ENCODE measurements at regions not wholly inside any gene's neighbourhood (a gene's known extent, or its start where the extent isn't known, plus 50 kb on each side); places are given as distances from the start of the nearest gene placed in this dataset.
A peak's percentile ranks its signal among the peaks of the same experiment; 100 is the strongest.

- no peaks in the 10 kb centered on the region for H3K27me3 ChIP-seq (ENCODE audit: control insufficient read depth, insufficient read depth, low read length)
- no peaks in the 10 kb centered on the region for H3K36me3 ChIP-seq (ENCODE audit: control insufficient read depth, insufficient read depth, low read length)
- H3K4me3 ChIP-seq (ENCODE audit: low read depth, low read length): no peak overlapping the region
- H3K4me1 ChIP-seq (ENCODE audit: control insufficient read depth, insufficient read depth, low read length): no peaks in the 10 kb centered on the region
- no peaks in the 10 kb centered on the region for H3K9me3 ChIP-seq (ENCODE audit: control insufficient read depth, insufficient read depth, low read length)
- no peak overlapping the region for H3K27ac ChIP-seq (ENCODE audit: low read depth, low read length)
- WGBS (ENCODE audit: insufficient coverage): 94% methylated on average over 3 of the region's 4 CpGs
- DNase-seq (ENCODE audit: low read depth in 4 of 6, low spot score in 6 of 6): no peak
Observed at GRCh38 chr13:72379581-72379980, 347.8 kb downstream of the MZT1 start.

DNA sequence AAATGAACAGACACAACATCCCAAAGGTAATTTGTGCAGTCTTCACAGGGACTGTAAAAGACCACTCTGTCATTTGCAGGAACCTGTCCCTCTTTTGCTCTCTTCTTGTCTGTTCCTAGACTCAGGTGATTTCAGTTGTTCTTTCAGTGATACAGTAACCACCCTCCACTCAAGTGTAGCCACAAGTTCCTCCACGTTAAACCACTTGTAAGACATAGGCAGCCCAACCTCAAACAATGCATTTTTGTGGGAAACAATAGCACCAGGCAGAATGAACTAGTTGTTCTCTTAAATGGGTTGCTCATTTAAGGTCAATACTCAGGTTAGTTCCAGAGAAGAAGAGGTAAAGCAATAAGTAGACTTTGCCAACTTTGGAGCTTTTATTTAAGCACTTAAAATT is 359.4 kb downstream of the MZT1 start:
- Histone ChIP-seq H3K4me1 (ENCODE audit: control insufficient read depth, insufficient read depth, low read length) (no peaks in the 10 kb centered on the region), H3K36me3 (ENCODE audit: control insufficient read depth, insufficient read depth, low read length) (no peaks in the 10 kb centered on the region), H3K27me3 (ENCODE audit: control insufficient read depth, insufficient read depth, low read length) (no peaks in the 10 kb centered on the region), H3K9me3 (ENCODE audit: control insufficient read depth, insufficient read depth, low read length) (peaks cover 1% of the 10 kb centered on the region), H3K4me3 (ENCODE audit: low read depth, low read length) (no peak overlapping the region), H3K27ac (ENCODE audit: low read depth, low read length) (no peak overlapping the region)
- DNase-seq (ENCODE audit: low read depth in 4 of 6, low spot score in 6 of 6): no peak
- no CpG with 5 or more reads among the region's 1 CpG for WGBS (ENCODE audit: insufficient coverage)

- no peaks in the 10 kb centered on the region for H3K36me3 ChIP-seq (ENCODE audit: control insufficient read depth, insufficient read depth, low read length)
- no peaks in the 10 kb centered on the region for H3K27me3 ChIP-seq (ENCODE audit: control insufficient read depth, insufficient read depth, low read length)
- WGBS (ENCODE audit: insufficient coverage): 0% methylated on average over 1 of the region's 5 CpGs
- H3K4me3 ChIP-seq (ENCODE audit: low read depth, low read length): no peak overlapping the region
- H3K27ac ChIP-seq (ENCODE audit: low read depth, low read length): no peak overlapping the region
- H3K9me3 ChIP-seq (ENCODE audit: control insufficient read depth, insufficient read depth, low read length): no peaks in the 10 kb centered on the region
- no peak for DNase-seq (ENCODE audit: low read depth in 4 of 6, low spot score in 6 of 6)
- H3K4me1 ChIP-seq (ENCODE audit: control insufficient read depth, insufficient read depth, low read length): no peaks in the 10 kb centered on the region
Observed at GRCh38 chr13:72346716-72347115, 380.7 kb downstream of the MZT1 start.

DNA sequence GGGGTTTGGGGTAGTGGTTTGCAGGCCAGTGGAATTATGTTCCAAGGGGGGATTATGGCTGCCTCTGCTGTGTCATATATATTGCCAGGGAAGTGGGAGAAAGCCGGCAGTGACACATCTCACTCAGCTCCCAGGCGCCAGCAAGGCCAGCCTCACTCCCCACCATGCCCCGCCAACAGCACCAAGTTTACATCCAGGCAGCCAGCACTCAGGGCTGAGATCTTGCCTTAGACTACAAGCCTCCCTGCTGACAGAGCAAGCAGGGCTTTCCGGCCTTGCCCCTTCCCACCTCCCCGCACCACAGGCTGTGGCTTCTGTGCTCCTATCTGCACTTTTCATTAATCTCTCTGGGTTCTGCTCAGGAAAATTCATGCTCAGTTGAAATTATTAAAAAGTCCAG is 385.1 kb downstream of the MZT1 start:
- Histone ChIP-seq H3K27ac (ENCODE audit: low read depth, low read length) (no peak overlapping the region), H3K9me3 (ENCODE audit: control insufficient read depth, insufficient read depth, low read length) (peaks cover 2% of the 10 kb centered on the region), H3K27me3 (ENCODE audit: control insufficient read depth, insufficient read depth, low read length) (no peaks in the 10 kb centered on the region), H3K36me3 (ENCODE audit: control insufficient read depth, insufficient read depth, low read length) (no peaks in the 10 kb centered on the region), H3K4me1 (ENCODE audit: control insufficient read depth, insufficient read depth, low read length) (no peaks in the 10 kb centered on the region), H3K4me3 (ENCODE audit: low read depth, low read length) (no peak overlapping the region)
- DNase-seq (ENCODE audit: low read depth in 4 of 6, low spot score in 6 of 6): no peak
- WGBS (ENCODE audit: insufficient coverage): 95% methylated on average over 5 of the region's 5 CpGs

DNA sequence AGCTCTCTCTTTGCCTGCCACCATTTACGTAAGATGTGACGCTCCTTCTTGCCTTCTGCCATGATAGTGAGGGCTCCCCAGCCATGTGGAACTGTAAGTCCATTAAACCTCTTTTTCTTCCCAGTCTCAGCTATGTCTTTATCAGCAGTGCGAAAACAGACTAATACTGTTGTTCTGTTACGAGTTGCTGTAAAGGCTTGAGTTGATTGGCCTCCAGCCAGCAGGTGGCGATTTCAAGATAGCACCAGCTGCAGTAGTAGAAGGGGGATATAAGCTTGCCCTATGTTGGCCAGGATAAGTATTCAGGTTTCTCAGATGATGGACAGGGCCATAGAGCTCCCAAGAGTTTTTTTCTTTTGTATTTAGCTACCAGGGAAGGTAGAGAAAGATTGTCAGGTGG is 385.5 kb downstream of the MZT1 start:
- DNase-seq (ENCODE audit: low read depth in 4 of 6, low spot score in 6 of 6): no peak
- no peaks in the 10 kb centered on the region for H3K4me1 ChIP-seq (ENCODE audit: control insufficient read depth, insufficient read depth, low read length)
- no peaks in the 10 kb centered on the region for H3K27me3 ChIP-seq (ENCODE audit: control insufficient read depth, insufficient read depth, low read length)
- no peak overlapping the region for H3K4me3 ChIP-seq (ENCODE audit: low read depth, low read length)
- no peaks in the 10 kb centered on the region for H3K36me3 ChIP-seq (ENCODE audit: control insufficient read depth, insufficient read depth, low read length)
- H3K27ac ChIP-seq (ENCODE audit: low read depth, low read length): no peak overlapping the region
- peaks cover 2% of the 10 kb centered on the region for H3K9me3 ChIP-seq (ENCODE audit: control insufficient read depth, insufficient read depth, low read length)
- 100% methylated on average over 3 of the region's 5 CpGs for WGBS (ENCODE audit: insufficient coverage)

DNA sequence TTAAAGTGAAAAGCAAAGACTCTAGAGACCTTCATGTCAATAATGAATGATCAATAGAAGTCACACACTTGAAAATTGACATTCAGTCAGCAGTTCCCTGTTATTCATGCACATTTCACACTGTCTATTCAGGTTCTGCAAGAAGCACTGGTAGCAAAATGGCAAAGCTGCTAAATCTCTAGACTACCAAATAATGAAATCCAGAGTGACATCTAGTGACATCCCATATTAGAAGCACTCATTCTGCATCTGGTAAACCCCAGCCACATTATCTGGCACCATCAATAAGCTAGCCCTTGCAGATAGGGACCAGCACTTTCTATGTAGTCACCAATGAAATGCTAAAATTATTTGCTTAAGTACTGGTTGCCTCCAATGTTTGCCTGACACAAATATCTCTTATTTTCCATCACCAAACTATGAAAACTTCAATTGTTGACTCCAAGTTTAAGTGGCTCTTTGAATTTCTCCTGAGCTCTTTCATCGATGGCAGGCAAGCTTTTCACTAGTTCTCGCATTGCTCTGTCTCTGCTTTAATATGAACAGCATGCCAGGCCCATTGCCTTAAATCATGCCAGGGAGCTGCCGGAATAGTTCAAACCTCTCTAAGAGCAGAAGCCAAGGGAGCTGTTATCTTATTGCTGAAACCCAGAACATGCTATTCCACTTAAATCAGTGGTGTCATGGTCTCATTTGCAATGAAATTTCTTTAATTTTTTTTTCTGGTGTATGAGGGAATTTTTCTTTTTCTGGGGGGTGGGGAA is 409.9 kb downstream of the MZT1 start:
- WGBS (ENCODE audit: insufficient coverage): 40% methylated on average over 3 of the region's 3 CpGs
- peak in 3 of 6 donors; percentile 14 to 65 (median 64) for DNase-seq (ENCODE audit: low read depth in 4 of 6, low spot score in 6 of 6)

GRCh38 chr13:72316716-72317115 is 410.7 kb downstream of the MZT1 start:
- H3K27me3 ChIP-seq (ENCODE audit: control insufficient read depth, insufficient read depth, low read length): no peaks in the 10 kb centered on the region
- H3K4me3 ChIP-seq (ENCODE audit: low read depth, low read length): no peak overlapping the region
- H3K4me1 ChIP-seq (ENCODE audit: control insufficient read depth, insufficient read depth, low read length): no peaks in the 10 kb centered on the region
- H3K36me3 ChIP-seq (ENCODE audit: control insufficient read depth, insufficient read depth, low read length): no peaks in the 10 kb centered on the region
- H3K27ac ChIP-seq (ENCODE audit: low read depth, low read length): no peak overlapping the region
- peak in 1 of 6 donors; percentile 25 for DNase-seq (ENCODE audit: low read depth in 4 of 6, low spot score in 6 of 6)
- WGBS (ENCODE audit: insufficient coverage): 75% methylated on average over 1 of the region's 5 CpGs
- H3K9me3 ChIP-seq (ENCODE audit: control insufficient read depth, insufficient read depth, low read length): no peaks in the 10 kb centered on the region

More for the DNA sequence above, 409.9 kb downstream of the MZT1 start:
- Histone ChIP-seq H3K4me3 (ENCODE audit: low read depth, low read length) (no peak overlapping the region), H3K9me3 (ENCODE audit: control insufficient read depth, insufficient read depth, low read length) (no peaks in the 10 kb centered on the region), H3K27me3 (ENCODE audit: control insufficient read depth, insufficient read depth, low read length) (no peaks in the 10 kb centered on the region), H3K4me1 (ENCODE audit: control insufficient read depth, insufficient read depth, low read length) (no peaks in the 10 kb centered on the region), H3K27ac (ENCODE audit: low read depth, low read length) (no peak overlapping the region), H3K36me3 (ENCODE audit: control insufficient read depth, insufficient read depth, low read length) (no peaks in the 10 kb centered on the region)

DNA sequence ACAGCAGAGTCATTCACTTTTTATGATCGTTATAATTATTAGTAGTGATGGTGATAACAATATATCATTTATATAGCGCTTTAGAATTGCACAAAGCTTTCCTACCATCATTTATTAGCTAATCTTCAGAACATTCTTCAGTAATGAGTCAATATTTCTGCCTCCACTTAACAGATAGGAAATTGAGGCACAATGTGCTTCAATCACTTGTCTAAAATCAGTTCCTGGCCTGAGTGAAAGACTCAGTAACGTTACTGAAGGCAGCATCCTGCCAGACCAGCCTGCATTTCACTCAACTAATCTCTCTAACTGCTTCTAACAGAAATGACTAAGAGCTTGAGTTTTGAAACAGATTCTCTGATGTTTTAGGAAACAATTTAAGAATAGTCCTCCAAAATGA is 412.1 kb downstream of the MZT1 start:
- WGBS (ENCODE audit: insufficient coverage): no CpG with 5 or more reads among the region's 3 CpGs

DNA sequence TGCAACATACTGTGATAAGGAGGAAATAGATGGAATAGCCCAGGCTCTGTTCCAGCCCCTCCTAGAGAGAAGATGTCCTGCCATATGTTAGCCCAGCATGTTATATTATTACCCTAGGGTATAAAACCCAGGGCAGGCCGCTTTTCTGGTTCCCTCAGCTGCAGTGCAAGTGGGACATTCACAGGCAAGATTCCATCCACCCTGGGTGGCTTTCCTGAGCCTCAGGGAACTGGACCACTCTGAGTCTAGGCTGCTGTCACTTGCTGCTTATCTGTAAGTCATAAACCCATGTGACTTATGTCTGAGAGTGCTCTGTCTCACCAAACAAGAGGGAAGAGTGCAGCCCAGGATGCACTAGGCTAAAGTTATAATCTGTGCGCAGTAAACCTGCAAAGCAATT is 413.2 kb downstream of the MZT1 start:
- Histone ChIP-seq H3K27ac (ENCODE audit: low read depth, low read length) (no peak overlapping the region), H3K36me3 (ENCODE audit: control insufficient read depth, insufficient read depth, low read length) (no peaks in the 10 kb centered on the region), H3K27me3 (ENCODE audit: control insufficient read depth, insufficient read depth, low read length) (no peaks in the 10 kb centered on the region), H3K9me3 (ENCODE audit: control insufficient read depth, insufficient read depth, low read length) (no peaks in the 10 kb centered on the region), H3K4me1 (ENCODE audit: control insufficient read depth, insufficient read depth, low read length) (no peaks in the 10 kb centered on the region), H3K4me3 (ENCODE audit: low read depth, low read length) (no peak overlapping the region)
- peak in 1 of 6 donors; percentile 2 for DNase-seq (ENCODE audit: low read depth in 4 of 6, low spot score in 6 of 6)
- 78% methylated on average over 1 of the region's 2 CpGs for WGBS (ENCODE audit: insufficient coverage)

More for the DNA sequence above, 412.1 kb downstream of the MZT1 start:
- Histone ChIP-seq H3K4me1 (ENCODE audit: control insufficient read depth, insufficient read depth, low read length) (no peaks in the 10 kb centered on the region), H3K4me3 (ENCODE audit: low read depth, low read length) (no peak overlapping the region), H3K9me3 (ENCODE audit: control insufficient read depth, insufficient read depth, low read length) (no peaks in the 10 kb centered on the region), H3K27me3 (ENCODE audit: control insufficient read depth, insufficient read depth, low read length) (no peaks in the 10 kb centered on the region), H3K27ac (ENCODE audit: low read depth, low read length) (no peak overlapping the region), H3K36me3 (ENCODE audit: control insufficient read depth, insufficient read depth, low read length) (no peaks in the 10 kb centered on the region)
- DNase-seq (ENCODE audit: low read depth in 4 of 6, low spot score in 6 of 6): peak in 1 of 6 donors; percentile 26

DNA sequence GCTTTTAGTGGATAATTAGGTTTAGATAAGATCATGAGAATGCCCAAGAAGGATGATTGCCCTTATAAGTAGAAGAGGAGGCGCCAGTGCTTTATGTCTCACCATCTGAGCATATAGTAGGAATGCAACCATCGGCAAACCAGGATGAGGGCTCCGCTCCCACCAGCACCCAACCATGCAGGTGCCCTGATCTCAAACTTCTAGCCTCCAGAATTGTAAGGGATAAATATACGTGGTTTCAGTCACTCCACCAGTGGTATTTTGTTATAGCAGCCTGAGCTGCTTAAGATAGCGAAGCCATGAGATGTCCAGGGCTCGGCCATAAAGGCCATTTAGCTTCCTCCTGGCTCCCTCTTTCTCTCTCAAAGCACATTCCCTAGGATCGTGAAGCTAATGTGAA is 413.9 kb downstream of the MZT1 start:
- H3K27ac ChIP-seq (ENCODE audit: low read depth, low read length): no peak overlapping the region
- 84% methylated on average over 6 of the region's 7 CpGs for WGBS (ENCODE audit: insufficient coverage)
- no peaks in the 10 kb centered on the region for H3K27me3 ChIP-seq (ENCODE audit: control insufficient read depth, insufficient read depth, low read length)
- no peak overlapping the region for H3K4me3 ChIP-seq (ENCODE audit: low read depth, low read length)
- no peak for DNase-seq (ENCODE audit: low read depth in 4 of 6, low spot score in 6 of 6)
- H3K9me3 ChIP-seq (ENCODE audit: control insufficient read depth, insufficient read depth, low read length): no peaks in the 10 kb centered on the region
- no peaks in the 10 kb centered on the region for H3K36me3 ChIP-seq (ENCODE audit: control insufficient read depth, insufficient read depth, low read length)
- no peaks in the 10 kb centered on the region for H3K4me1 ChIP-seq (ENCODE audit: control insufficient read depth, insufficient read depth, low read length)

All from spinal cord (tissue), 9 donors.